ENCODE measurements at regions not wholly inside any gene's neighbourhood (a gene's known extent, or its start where the extent isn't known, plus 50 kb on each side); places are given as distances from the start of the nearest gene placed in this dataset.
"Not testable (repeated sequence)": the region's sequence is repeated elsewhere in the genome, so short reads cannot be mapped to it uniquely, and the experiment has no call there.

- TF ChIP-seq CTCF (IDR thresholded peaks at IDR 0.05; ENCODE audit: poor library complexity); EZH2phosphoT487 (IDR thresholded peaks at IDR 0.05; ENCODE audit: low read depth, severe bottlenecking, unreplicated experiment): not testable (repeated sequence)
These were observed 92.5 kb upstream of the CABCOCO1 start for GRCh38 chr10:61570204-61570603.

Data from hepatocyte (in vitro differentiated cells).